Neuronal stem cell (in vitro differentiated cells): ENCODE measurements at regions not wholly inside any gene's neighbourhood (a gene's known extent, or its start where the extent isn't known, plus 50 kb on each side); places are given as distances from the start of the nearest gene placed in this dataset.

Experiments
- DNase-seq: peaks from one replicate; pipeline ENCODE4 v3.0.0-alpha.2; 2013; ENCODE audit warnings: low spot score
- H2AFZ ChIP-seq: one replicate; pipeline ENCODE4 v1.6.1; 2013; ENCODE audit warnings: mild to moderate bottlenecking, low read length, inconsistent platforms
- H2AK5ac ChIP-seq: 2 replicates; pipeline ENCODE4 v1.6.1; 2013; ENCODE audit warnings: low read depth, mild to moderate bottlenecking, inconsistent platforms, low read length, moderate library complexity, mixed read lengths
- H2BK120ac ChIP-seq: 2 replicates; pipeline ENCODE4 v1.6.1; 2013; ENCODE audit warnings: low read depth, mild to moderate bottlenecking, inconsistent platforms, low read length, moderate library complexity, mixed read lengths
- H2BK12ac ChIP-seq: one replicate; pipeline ENCODE4 v1.6.1; 2013; ENCODE audit warnings: low read length, inconsistent platforms
- H2BK15ac ChIP-seq: 2 replicates; pipeline ENCODE4 v1.6.1; 2013; ENCODE audit warnings: mild to moderate bottlenecking, low read length, inconsistent platforms, mixed read lengths
- H2BK5ac ChIP-seq: one replicate; pipeline ENCODE4 v1.6.1; 2013; ENCODE audit warnings: inconsistent platforms, mild to moderate bottlenecking, low read length, moderate library complexity
- H3K14ac ChIP-seq: one replicate; pipeline ENCODE4 v1.6.1; 2013; ENCODE audit warnings: low read length, inconsistent platforms
- H3K18ac ChIP-seq: 2 replicates; pipeline ENCODE4 v1.6.1; 2013; ENCODE audit warnings: low read length, inconsistent platforms
- H3K23ac ChIP-seq: 2 replicates; pipeline ENCODE4 v1.6.1; 2013; ENCODE audit warnings: low read depth, mild to moderate bottlenecking, mixed read lengths, low read length, inconsistent platforms; ENCODE audit not compliant: poor library complexity
- H3K27ac ChIP-seq: replicated peaks from 3 replicates; pipeline ENCODE4 v1.5.1; 2013; ENCODE audit warnings: low read length, inconsistent platforms
- H3K27me3 ChIP-seq, 3 experiments: 2 replicates each; pipeline ENCODE4 v1.6.1; 2013; ENCODE audit warnings: low read length in 3 of 3, mild to moderate bottlenecking in 2 of 3, inconsistent platforms in 1 of 3, low read depth in 1 of 3, mixed read lengths in 1 of 3, moderate library complexity in 1 of 3; ENCODE audit not compliant: control insufficient read depth in 3 of 3, insufficient read depth in 3 of 3
- H3K36me3 ChIP-seq, 2 donors: replicated peaks in 1 of 2; 2 replicates each; pipeline ENCODE4 v1.6.1; 2013; ENCODE audit warnings: low read length in 2 of 2; ENCODE audit not compliant: control insufficient read depth in 2 of 2, insufficient read depth in 2 of 2
- H3K4ac ChIP-seq: 2 replicates; pipeline ENCODE4 v1.6.1; 2013; ENCODE audit warnings: inconsistent platforms, mild to moderate bottlenecking, low read length, moderate library complexity
- H3K4me1 ChIP-seq, 2 donors: 1 replicate in 1 of 2; 2 replicates in 1 of 2; pipeline ENCODE4 v1.6.1; 2013; ENCODE audit warnings: low read length in 2 of 2, low read depth in 1 of 2; ENCODE audit not compliant: control insufficient read depth in 2 of 2, insufficient read depth in 1 of 2
- H3K4me2 ChIP-seq: one replicate; pipeline ENCODE4 v1.6.1; 2013; ENCODE audit warnings: mild to moderate bottlenecking, low read length, inconsistent platforms; ENCODE audit not compliant: insufficient read depth, poor library complexity, severe bottlenecking
- H3K4me3 ChIP-seq, 2 donors: 2 replicates each; pipeline ENCODE4 v1.5.1; 2013; ENCODE audit warnings: low read length in 2 of 2, mild to moderate bottlenecking in 2 of 2, inconsistent platforms in 1 of 2, moderate library complexity in 1 of 2
- H3K79me1 ChIP-seq: one replicate; pipeline ENCODE4 v1.6.1; 2013; ENCODE audit warnings: low read depth, mild to moderate bottlenecking, inconsistent platforms, low read length, moderate library complexity
- H3K9ac ChIP-seq: one replicate; pipeline ENCODE4 v1.6.1; 2013; ENCODE audit warnings: mild to moderate bottlenecking, low read depth, low read length, inconsistent platforms; ENCODE audit not compliant: poor library complexity
- H3K9me3 ChIP-seq, 2 donors: replicated peaks in 1 of 2; 2 replicates each; pipeline versions ENCODE3 to v1.6.1; 2013; ENCODE audit warnings: low read length in 2 of 2, mild to moderate bottlenecking in 2 of 2, inconsistent platforms in 1 of 2, low read depth in 1 of 2, mixed read lengths in 1 of 2, moderate library complexity in 1 of 2; ENCODE audit not compliant: control insufficient read depth in 2 of 2, insufficient read depth in 1 of 2
- H4K8ac ChIP-seq: one replicate; pipeline ENCODE4 v1.6.1; 2013; ENCODE audit warnings: low read depth, mild to moderate bottlenecking, inconsistent platforms, low read length, moderate library complexity
- H4K91ac ChIP-seq: one replicate; pipeline ENCODE4 v1.6.1; 2013; ENCODE audit warnings: low read length, low read depth, mild to moderate bottlenecking, inconsistent platforms; ENCODE audit not compliant: poor library complexity
- WGBS, 2 donors: extraction: QIAGEN DNeasy Blood & Tissue Kit; methylation state at CpG; one replicate each; pipeline ENCODE4 v1.1.7; 2013; ENCODE audit warnings: missing lambda C conversion rate in 2 of 2, mixed read lengths in 1 of 2; ENCODE audit not compliant: insufficient read length in 2 of 2, insufficient replicate concordance in 1 of 2; ENCODE audit errors: extremely low coverage in 2 of 2; 5-methylcytosine and 5-hydroxymethylcytosine counted together

- H2BK12ac ChIP-seq, result no peak overlapping the region
- H3K9me3 ChIP-seq, result no peaks in the 10 kb centered on the region
- no peaks in the 10 kb centered on the region for H3K79me1 ChIP-seq
- no peak overlapping the region for H3K14ac ChIP-seq
- no peak overlapping the region for H3K9ac ChIP-seq
- H2AFZ ChIP-seq, result no peak overlapping the region
- no peak overlapping the region for H3K4ac ChIP-seq
- H2BK5ac ChIP-seq, result no peak overlapping the region
- H2BK15ac ChIP-seq, result no peak overlapping the region
- H3K18ac ChIP-seq, result no peak overlapping the region
- H4K8ac ChIP-seq, result no peak overlapping the region
- H3K4me2 ChIP-seq, result no peak overlapping the region
- no peaks in the 10 kb centered on the region for H3K27me3 ChIP-seq
- DNase-seq, result no peak
- no peak overlapping the region for H3K4me3 ChIP-seq
- no peaks in the 10 kb centered on the region for H3K36me3 ChIP-seq
- H3K23ac ChIP-seq, result no peak overlapping the region
- no peak overlapping the region for H3K27ac ChIP-seq
- H2BK120ac ChIP-seq, result no peak overlapping the region
- no peak overlapping the region for H4K91ac ChIP-seq
- H3K4me1 ChIP-seq, result no peaks in the 10 kb centered on the region
- no peak overlapping the region for H2AK5ac ChIP-seq
Measured at GRCh38 chr13:60733933-60734332, 336.9 kb downstream of the TDRD3 start.

- Histone ChIP-seq H2AFZ (no peak overlapping the region), H3K23ac (no peak overlapping the region), H2BK15ac (no peak overlapping the region), H3K18ac (no peak overlapping the region), H3K27me3 (no peaks in the 10 kb centered on the region), H3K36me3 (no peaks in the 10 kb centered on the region), H3K4me1 (no peaks in the 10 kb centered on the region), H2BK120ac (no peak overlapping the region), H3K4ac (no peak overlapping the region), H3K14ac (no peak overlapping the region), H4K91ac (no peak overlapping the region), H4K8ac (no peak overlapping the region), H3K27ac (no peak overlapping the region), H3K9ac (no peak overlapping the region), H3K4me3 (no peak overlapping the region), H3K4me2 (no peak overlapping the region), H2BK5ac (no peak overlapping the region), H2AK5ac (no peak overlapping the region), H3K9me3 (no peaks in the 10 kb centered on the region), H2BK12ac (no peak overlapping the region), H3K79me1 (no peaks in the 10 kb centered on the region)
- no CpG with 5 or more reads among the region's 2 CpGs for WGBS, 2 donors
- DNase-seq, result no peak
Measured at GRCh38 chr13:60727140-60727539, 330.1 kb downstream of the TDRD3 start.

- Histone ChIP-seq H3K4me3 (no peak overlapping the region), H2BK5ac (no peak overlapping the region), H3K18ac (no peak overlapping the region), H2AFZ (no peak overlapping the region), H3K79me1 (no peaks in the 10 kb centered on the region), H4K91ac (no peak overlapping the region), H2BK120ac (no peak overlapping the region), H3K14ac (no peak overlapping the region), H2BK12ac (no peak overlapping the region), H3K27ac (no peak overlapping the region), H3K4ac (no peak overlapping the region), H3K23ac (no peak overlapping the region), H3K4me2 (no peak overlapping the region), H3K4me1 (no peaks in the 10 kb centered on the region), H3K36me3 (no peaks in the 10 kb centered on the region), H2BK15ac (no peak overlapping the region), H2AK5ac (no peak overlapping the region), H3K27me3 (no peaks in the 10 kb centered on the region), H4K8ac (no peak overlapping the region), H3K9me3 (no peaks in the 10 kb centered on the region), H3K9ac (no peak overlapping the region)
- WGBS, 2 donors, result no CpG with 5 or more reads among the region's 3 CpGs
- no peak for DNase-seq
Measured at GRCh38 chr13:60721063-60721462, 324.0 kb downstream of the TDRD3 start.

GRCh38 chr13:60720590-60720989 is 323.6 kb downstream of the TDRD3 start:
- Histone ChIP-seq H3K9me3 (no peaks in the 10 kb centered on the region), H2AK5ac (no peak overlapping the region), H2BK120ac (no peak overlapping the region), H3K79me1 (no peaks in the 10 kb centered on the region), H3K27me3 (no peaks in the 10 kb centered on the region), H2BK12ac (no peak overlapping the region), H4K8ac (no peak overlapping the region), H3K4me2 (no peak overlapping the region), H3K9ac (no peak overlapping the region), H2BK15ac (no peak overlapping the region), H3K18ac (no peak overlapping the region), H3K23ac (no peak overlapping the region), H3K36me3 (no peaks in the 10 kb centered on the region), H3K14ac (no peak overlapping the region), H2BK5ac (no peak overlapping the region), H3K4me1 (no peaks in the 10 kb centered on the region), H3K4me3 (no peak overlapping the region), H2AFZ (no peak overlapping the region), H4K91ac (no peak overlapping the region), H3K4ac (no peak overlapping the region), H3K27ac (no peak overlapping the region)
- WGBS, 2 donors, result no CpG with 5 or more reads among the region's 3 CpGs
- no peak for DNase-seq
